Endothelial cell of umbilical vein (primary cell): ENCODE measurements at regions not wholly inside any gene's neighbourhood (a gene's known extent, or its start where the extent isn't known, plus 50 kb on each side); places are given as distances from the start of the nearest gene placed in this dataset.

Experiments
- BruUV-seq: library from RNA; stranded (reverse); fragments of 400-500 nt; replicated peaks from 2 replicates; lab custom pipeline; 2021; lab: Mats Ljungman, UMichigan
- CTCF ChIA-PET: fragments of 300-600, 350-600 bp; sonication (Branson Sonifier 250); formaldehyde crosslinking; loops from one replicate; lab custom pipeline; 2021; ENCODE audit warnings: antibody characterized with exemption, inconsistent platforms; lab: Charles Lee
- POLR2A ChIA-PET: fragments of 300-600, 350-600 bp; sonication (Branson Sonifier 250); formaldehyde crosslinking; loops from one replicate; lab custom pipeline; 2021; ENCODE audit warnings: antibody characterized with exemption, inconsistent platforms; lab: Charles Lee
- DNase-seq: peaks from one replicate; pipeline ENCODE4 v3.0.0-alpha.2; 2011; ENCODE audit warnings: low read depth, low spot score
- FAIRE-seq: peaks from 2 replicates; lab custom pipeline; 2011; peaks lifted over from hg19 to GRCh38; lab: Jason Lieb, UNC
- H2AFZ ChIP-seq: 2 replicates; pipeline ENCODE4 v1.6.0; 2012; ENCODE audit warnings: low read depth, low read length, control low read depth, inconsistent platforms
- H3K27ac ChIP-seq: 2 replicates; pipeline ENCODE4 v1.5.1; 2011; ENCODE audit warnings: low read depth, mild to moderate bottlenecking, control low read depth, low read length, moderate library complexity; ENCODE audit not compliant: insufficient read depth
- H3K27me3 ChIP-seq, 2 experiments: 2 replicates each; pipeline versions ENCODE4 v1.6.0 to v1.6.1; 2011; ENCODE audit warnings: low read length in 2 of 2, mixed read lengths in 1 of 2; ENCODE audit not compliant: control insufficient read depth in 2 of 2, insufficient read depth in 2 of 2
- H3K36me3 ChIP-seq, 2 experiments: 2 replicates in 1 of 2; 3 replicates in 1 of 2; pipeline ENCODE4 v1.5.1; 2011; ENCODE audit warnings: low read length in 2 of 2, mild to moderate bottlenecking in 1 of 2, moderate library complexity in 1 of 2; ENCODE audit not compliant: control insufficient read depth in 2 of 2, insufficient read depth in 2 of 2; ENCODE audit errors: extremely low read depth in 1 of 2
- H3K4me1 ChIP-seq: 3 replicates; pipeline ENCODE4 v1.5.1; 2011; ENCODE audit warnings: mild to moderate bottlenecking, low read length; ENCODE audit not compliant: control insufficient read depth, insufficient read depth; ENCODE audit errors: extremely low read depth
- H3K4me2 ChIP-seq: 2 replicates; pipeline ENCODE4 v1.6.1; 2011; ENCODE audit warnings: low read length, control low read depth, mixed read lengths; ENCODE audit not compliant: insufficient read depth
- H3K4me3 ChIP-seq, 3 experiments: fragments of 200-600 bp in 1 of 3; sonication (generic), shearing (Covaris generic) in 1 of 3; replicated peaks in 1 of 3; 2 replicates each; pipeline ENCODE4 v1.5.1; 2011 to 2016; ENCODE audit warnings: control low read depth in 3 of 3, low read length in 3 of 3, mild to moderate bottlenecking in 2 of 3, inconsistent platforms in 1 of 3, low read depth in 1 of 3, moderate library complexity in 1 of 3; ENCODE audit not compliant: insufficient read depth in 1 of 3
- H3K79me2 ChIP-seq: 2 replicates; pipeline ENCODE4 v1.6.0; 2012; ENCODE audit warnings: low read length, inconsistent platforms; ENCODE audit not compliant: control insufficient read depth, insufficient read depth
- H3K9ac ChIP-seq: replicated peaks from 2 replicates; pipeline ENCODE3; 2011; ENCODE audit warnings: low read length, control low read depth; ENCODE audit not compliant: insufficient read depth; ENCODE audit errors: extremely low read depth
- H3K9me1 ChIP-seq: replicated peaks from 3 replicates; pipeline ENCODE4 v1.6.0; 2011; ENCODE audit warnings: mild to moderate bottlenecking, low read length; ENCODE audit not compliant: control insufficient read depth, insufficient read depth; ENCODE audit errors: extremely low read depth
- H3K9me3 ChIP-seq: replicated peaks from 2 replicates; pipeline ENCODE4 v1.5.1; 2012; ENCODE audit warnings: low read length, inconsistent platforms; ENCODE audit not compliant: control insufficient read depth, insufficient read depth
- H4K20me1 ChIP-seq: replicated peaks from 2 replicates; pipeline ENCODE3; 2011; ENCODE audit warnings: mild to moderate bottlenecking, low read length; ENCODE audit not compliant: control insufficient read depth, insufficient read depth; ENCODE audit errors: extremely low read depth
- EZH2 ChIP-seq: IDR thresholded peaks from 2 replicates; pipeline ENCODE4 v1.6.1; 2012; ENCODE audit warnings: borderline replicate concordance, low read depth, mild to moderate bottlenecking, moderate library complexity, low read length, inconsistent platforms; ENCODE audit not compliant: severe bottlenecking
- FOS ChIP-seq: IDR thresholded peaks from 2 replicates; pipeline ENCODE4 v1.6.1; 2011; ENCODE audit warnings: mild to moderate bottlenecking, low read length, moderate library complexity, borderline replicate concordance; ENCODE audit not compliant: insufficient read depth
- GATA2 ChIP-seq: IDR thresholded peaks from 2 replicates; pipeline ENCODE4 v1.7.0; 2011; ENCODE audit warnings: low read depth, mild to moderate bottlenecking, moderate library complexity, mixed read lengths, low read length; ENCODE audit not compliant: insufficient read length, insufficient read depth
- JUN ChIP-seq: IDR thresholded peaks from 2 replicates; pipeline ENCODE4 v1.6.1; 2011; ENCODE audit warnings: borderline replicate concordance, low read depth; ENCODE audit not compliant: insufficient read length, insufficient read depth
- MYC ChIP-seq: IDR thresholded peaks from one replicate; pipeline ENCODE4 v1.6.1; 2011; ENCODE audit warnings: mild to moderate bottlenecking, low read depth, low read length
- POLR2A ChIP-seq: IDR thresholded peaks from 2 replicates; pipeline ENCODE4 v1.6.1; 2012; ENCODE audit warnings: low read depth, mild to moderate bottlenecking, control low read depth, low read length
- POLR2AphosphoS5 ChIP-seq: IDR thresholded peaks from 2 replicates; pipeline ENCODE4 v1.6.1; 2012; ENCODE audit warnings: low read depth, mild to moderate bottlenecking, control low read depth, low read length, moderate library complexity; ENCODE audit not compliant: insufficient read depth
- dilution Hi-C: fragments of 300-500 bp; cut with MboI; formaldehyde crosslinking; loops from one replicate; pipeline ENCODE4 v1.15.0; 2019; ENCODE audit warnings: low sequenced_read_pairs; ENCODE audit not compliant: extremely low pct_ligation_motif_present
- intact Hi-C: fragments of 100-400 bp; cut with micrococcal nuclease; formaldehyde crosslinking; loops from one replicate; pipeline ENCODE4 v1.10.0; 2022
- TF ChIP-seq, protein P1 (sequence below), 2 donors: IDR thresholded peaks; 1 replicate in 1 of 2; 2 replicates in 1 of 2; pipeline ENCODE4 v1.5.1; 2011; ENCODE audit warnings: low read length in 2 of 2, mild to moderate bottlenecking in 2 of 2, moderate library complexity in 2 of 2, control low read depth in 1 of 2, inconsistent platforms in 1 of 2, low read depth in 1 of 2; ENCODE audit not compliant: insufficient read depth in 1 of 2; ENCODE audit errors: extremely low read depth in 1 of 2
- TF ChIP-seq, protein P2 (sequence below): IDR thresholded peaks from 2 replicates; pipeline ENCODE4 v1.6.1; 2011; ENCODE audit not compliant: insufficient read depth, insufficient read length

DNA sequence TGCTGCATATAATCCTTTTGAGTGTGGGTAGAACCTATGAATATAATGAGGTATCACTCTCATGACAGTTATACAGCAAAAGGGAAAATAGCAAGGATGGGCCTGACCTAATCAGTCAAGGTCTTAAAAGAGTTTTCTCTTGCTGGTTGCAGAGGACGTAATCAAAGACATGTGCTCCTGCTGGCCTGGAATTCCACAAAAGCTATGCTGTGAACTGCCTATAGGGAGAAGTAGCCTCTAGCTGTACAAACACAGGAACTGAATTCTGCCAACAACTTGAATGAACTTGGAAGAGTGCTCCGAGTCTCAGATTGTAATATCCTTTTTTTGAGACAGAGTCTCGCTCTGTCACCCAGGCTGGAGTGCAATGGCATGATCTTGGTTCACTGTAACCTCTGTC is 195.6 kb downstream of the PLK2 start:
- TF ChIP-seq EZH2 (no peak), JUN (no peak), MYC (no peak), GATA2 (no peak)
- Histone ChIP-seq H3K4me1 (peaks cover 22% of the 10 kb centered on the region), H3K27ac (no peak overlapping the region), H3K9me1 (no peaks in the 10 kb centered on the region), H4K20me1 (no peaks in the 10 kb centered on the region), H2AFZ (no peak overlapping the region), H3K9ac (no peak overlapping the region), H3K4me3 (no peak overlapping the region), H3K79me2 (no peaks in the 10 kb centered on the region), H3K27me3 (no peaks in the 10 kb centered on the region), H3K4me2 (no peak overlapping the region), H3K9me3 (no peaks in the 10 kb centered on the region), H3K36me3 (no peaks in the 10 kb centered on the region)
- intact Hi-C loops = no loop called here
- FAIRE-seq (no peak), DNase-seq (peak; percentile 48)
- ChIA-PET POLR2A (no interaction called here), CTCF (no interaction called here)
- no TSS peak for BruUV-seq
- dilution Hi-C loops = no loop called here

DNA sequence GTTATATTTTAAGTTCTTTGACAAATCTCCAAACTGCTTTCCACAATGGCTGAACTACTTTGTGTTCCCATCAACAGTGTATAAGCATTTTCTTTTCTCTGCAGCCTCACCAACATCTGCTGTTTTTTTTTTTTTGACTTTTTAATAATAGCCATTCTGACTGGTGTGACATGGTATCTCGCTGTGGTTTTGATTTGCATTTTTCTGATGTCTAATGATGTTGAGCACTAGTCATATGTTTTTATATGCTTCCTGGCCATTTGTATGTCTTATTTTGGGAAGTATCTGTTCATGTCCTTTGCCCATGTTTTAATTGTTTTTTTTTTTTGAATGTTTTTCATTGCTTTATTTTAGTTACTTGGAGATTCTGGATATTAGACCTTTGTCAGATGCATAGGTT is 196.6 kb downstream of the PLK2 start:
- ChIA-PET POLR2A (no interaction called here), CTCF (no interaction called here)
- Histone ChIP-seq H3K27me3 (no peaks in the 10 kb centered on the region), H3K9me3 (no peaks in the 10 kb centered on the region), H3K36me3 (no peaks in the 10 kb centered on the region), H4K20me1 (no peaks in the 10 kb centered on the region), H3K4me3 (no peak overlapping the region), H3K4me1 (peaks cover 30% of the 10 kb centered on the region), H3K27ac (no peak overlapping the region), H3K4me2 (no peak overlapping the region), H2AFZ (no peak overlapping the region), H3K9ac (no peak overlapping the region), H3K79me2 (no peaks in the 10 kb centered on the region), H3K9me1 (no peaks in the 10 kb centered on the region)
- intact Hi-C loops (no loop called here), dilution Hi-C loops (no loop called here)
- TF ChIP-seq GATA2 (no peak), EZH2 (no peak), FOS (no peak), POLR2AphosphoS5 (no peak), JUN (no peak), MYC (no peak), POLR2A (no peak)
- TF ChIP-seq, protein P1, sequence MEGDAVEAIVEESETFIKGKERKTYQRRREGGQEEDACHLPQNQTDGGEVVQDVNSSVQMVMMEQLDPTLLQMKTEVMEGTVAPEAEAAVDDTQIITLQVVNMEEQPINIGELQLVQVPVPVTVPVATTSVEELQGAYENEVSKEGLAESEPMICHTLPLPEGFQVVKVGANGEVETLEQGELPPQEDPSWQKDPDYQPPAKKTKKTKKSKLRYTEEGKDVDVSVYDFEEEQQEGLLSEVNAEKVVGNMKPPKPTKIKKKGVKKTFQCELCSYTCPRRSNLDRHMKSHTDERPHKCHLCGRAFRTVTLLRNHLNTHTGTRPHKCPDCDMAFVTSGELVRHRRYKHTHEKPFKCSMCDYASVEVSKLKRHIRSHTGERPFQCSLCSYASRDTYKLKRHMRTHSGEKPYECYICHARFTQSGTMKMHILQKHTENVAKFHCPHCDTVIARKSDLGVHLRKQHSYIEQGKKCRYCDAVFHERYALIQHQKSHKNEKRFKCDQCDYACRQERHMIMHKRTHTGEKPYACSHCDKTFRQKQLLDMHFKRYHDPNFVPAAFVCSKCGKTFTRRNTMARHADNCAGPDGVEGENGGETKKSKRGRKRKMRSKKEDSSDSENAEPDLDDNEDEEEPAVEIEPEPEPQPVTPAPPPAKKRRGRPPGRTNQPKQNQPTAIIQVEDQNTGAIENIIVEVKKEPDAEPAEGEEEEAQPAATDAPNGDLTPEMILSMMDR (IDR thresholded peaks at IDR 0.05; ENCODE audit: extremely low read depth in 1 of 2, insufficient read depth in 1 of 2, low read depth in 1 of 2, low read length in 2 of 2) = no peak
- TF ChIP-seq, protein P2, sequence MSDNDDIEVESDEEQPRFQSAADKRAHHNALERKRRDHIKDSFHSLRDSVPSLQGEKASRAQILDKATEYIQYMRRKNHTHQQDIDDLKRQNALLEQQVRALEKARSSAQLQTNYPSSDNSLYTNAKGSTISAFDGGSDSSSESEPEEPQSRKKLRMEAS = no peak
- no peak for FAIRE-seq
- BruUV-seq = no TSS peak
- DNase-seq = no peak
